ENCODE measurements at regions not wholly inside any gene's neighbourhood (a gene's known extent, or its start where the extent isn't known, plus 50 kb on each side); places are given as distances from the start of the nearest gene placed in this dataset.

- TF ChIP-seq ZNF311 (CRISPR knock-in tag; IDR thresholded peaks at IDR 0.05) (no peak), CTCF (IDR thresholded peaks at IDR 0.05 in 2 of 3, conservative IDR thresholded peaks at IDR 0.05 in 1 of 3; ENCODE audit: insufficient read depth in 2 of 3, low read depth in 1 of 3, low read length in 3 of 3) (no peak)
Observed at GRCh38 chr6:7486951-7487350, 54.5 kb upstream of the DSP start.

Data from K562 (cell line).